ENCODE measurements at regions not wholly inside any gene's neighbourhood (a gene's known extent, or its start where the extent isn't known, plus 50 kb on each side); places are given as distances from the start of the nearest gene placed in this dataset.

DNA sequence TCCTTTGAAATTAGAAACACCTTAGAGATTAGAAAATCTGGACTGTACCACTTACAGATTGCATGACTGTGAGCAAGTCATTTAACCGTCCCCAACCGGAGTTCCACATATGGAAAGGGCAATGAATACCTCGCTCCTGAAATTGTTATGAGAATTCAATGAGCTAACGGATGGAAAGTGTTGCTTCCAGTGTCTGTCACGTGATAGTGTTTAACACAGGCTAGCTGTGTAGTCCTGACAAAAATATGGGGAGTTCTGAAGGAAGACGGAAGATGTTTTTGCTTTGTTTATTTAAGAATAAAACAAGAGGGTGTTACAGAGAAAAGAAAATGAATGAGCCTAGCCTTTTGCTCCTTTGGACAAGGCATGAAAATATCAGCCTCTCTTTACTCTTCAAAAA, 150.7 kb upstream of the SEMA6D start:
- no peak for DNase-seq

DNA sequence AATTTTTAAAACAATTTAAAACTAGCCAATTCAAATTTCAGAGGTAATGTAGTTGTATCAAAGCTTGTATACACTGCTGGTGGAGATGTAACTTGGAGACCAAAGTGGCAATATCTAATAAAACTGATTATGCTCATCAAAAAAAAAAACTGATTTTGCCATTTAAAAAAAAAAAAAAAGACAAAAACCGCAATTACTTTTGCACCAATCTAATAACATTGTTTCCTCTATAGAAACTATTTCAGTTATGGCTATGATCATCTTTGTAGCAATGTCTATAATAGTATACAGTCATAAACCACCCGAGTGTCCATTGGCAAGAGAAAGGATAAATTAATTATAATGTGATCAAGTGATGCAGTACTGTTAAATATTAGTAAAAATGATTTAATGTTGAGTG, 149.3 kb upstream of the SEMA6D start:
- no peak for DNase-seq

DNA sequence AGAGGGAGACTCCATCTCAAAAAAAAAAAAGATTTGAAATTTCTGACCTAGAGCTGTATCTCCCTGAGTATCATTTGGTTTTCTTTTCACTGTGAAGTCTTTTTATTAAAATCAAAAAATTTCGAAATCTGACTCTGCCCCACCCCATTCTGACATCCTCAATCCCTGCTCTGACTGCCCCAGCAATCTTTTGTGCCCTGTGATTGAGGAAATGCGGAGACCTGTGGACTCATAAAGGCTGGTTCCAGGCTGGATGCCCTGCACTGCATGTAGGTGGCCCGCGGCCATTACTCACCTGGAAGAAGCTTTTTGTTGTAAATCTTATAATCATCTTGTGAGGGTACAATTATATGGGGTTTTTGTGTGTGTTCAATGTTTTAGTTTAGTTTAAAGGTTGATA, 147.3 kb upstream of the SEMA6D start:
- no peak for DNase-seq

DNA sequence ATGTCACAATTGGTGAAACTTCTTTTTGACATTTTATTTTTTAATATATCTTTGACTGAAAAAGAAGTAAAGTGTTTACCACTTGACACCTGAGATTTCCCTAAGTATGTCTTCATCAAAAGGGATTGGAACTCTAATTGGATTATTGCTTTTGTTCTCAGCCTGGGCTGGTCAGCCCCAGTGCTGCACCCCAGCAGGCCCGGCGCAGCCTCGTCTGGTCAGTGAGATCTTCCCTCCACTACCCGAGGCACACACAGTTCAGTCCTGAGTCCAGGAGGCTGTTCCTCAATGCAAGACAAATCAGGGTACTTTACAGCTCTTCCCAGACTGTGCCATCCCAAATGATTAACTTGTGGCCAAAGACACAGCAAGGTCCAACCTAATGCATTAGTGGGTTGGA, 146.9 kb upstream of the SEMA6D start:
- DNase-seq = no peak

DNA sequence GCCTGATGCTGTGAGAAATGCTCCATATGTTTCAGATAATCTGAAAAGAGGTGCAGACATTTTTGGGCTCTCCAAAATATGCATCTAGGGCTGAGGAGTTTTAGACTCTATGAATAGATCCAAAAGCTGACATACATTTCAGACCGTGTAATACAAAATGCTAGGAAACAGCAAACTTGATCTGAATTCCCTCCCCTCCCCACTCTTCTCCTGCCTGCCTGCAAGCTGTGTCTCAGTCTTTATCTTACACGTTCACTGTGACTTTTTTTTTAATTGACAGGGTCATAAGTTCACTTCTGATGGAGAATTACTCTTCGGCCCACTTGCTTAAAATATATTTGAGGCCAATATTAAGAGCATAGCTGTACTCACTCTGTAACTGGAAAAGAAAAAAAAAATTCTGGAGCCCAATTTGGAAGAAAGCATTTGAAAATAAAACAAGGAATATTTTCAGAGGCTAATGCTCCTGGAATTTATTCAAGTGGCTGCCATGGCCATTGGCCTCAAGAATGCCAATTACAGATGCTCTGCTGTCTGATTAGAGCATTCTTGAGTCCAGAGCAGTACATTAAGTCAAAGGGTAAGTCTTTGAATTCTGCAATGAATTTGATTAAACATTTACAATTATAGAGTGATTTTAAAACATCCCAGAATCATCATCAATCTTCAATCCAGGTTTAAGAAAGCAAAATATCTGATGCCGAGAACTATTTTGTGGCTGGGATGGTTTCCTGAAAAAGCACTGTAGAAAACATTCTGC, 146.2 kb upstream of the SEMA6D start:
- no peak for DNase-seq

DNA sequence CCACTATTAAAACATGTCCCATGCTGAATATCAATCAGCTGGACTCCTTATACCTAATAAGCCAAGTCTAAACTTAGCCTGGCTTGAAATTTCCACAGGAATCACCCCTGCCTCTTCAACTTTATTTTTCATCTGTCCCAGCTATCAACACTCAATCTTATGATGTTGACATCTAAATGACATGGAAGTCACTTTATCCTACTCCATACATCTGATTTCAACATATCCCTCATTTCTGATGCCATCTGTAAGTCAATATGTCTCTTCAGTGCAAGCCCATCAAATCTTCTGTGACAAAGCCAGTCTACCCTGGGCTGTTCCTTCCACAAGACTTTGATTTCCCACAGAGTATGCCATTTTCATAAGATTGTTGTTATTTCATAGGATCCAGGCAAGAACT, 143.6 kb upstream of the SEMA6D start:
- no peak for DNase-seq

DNA sequence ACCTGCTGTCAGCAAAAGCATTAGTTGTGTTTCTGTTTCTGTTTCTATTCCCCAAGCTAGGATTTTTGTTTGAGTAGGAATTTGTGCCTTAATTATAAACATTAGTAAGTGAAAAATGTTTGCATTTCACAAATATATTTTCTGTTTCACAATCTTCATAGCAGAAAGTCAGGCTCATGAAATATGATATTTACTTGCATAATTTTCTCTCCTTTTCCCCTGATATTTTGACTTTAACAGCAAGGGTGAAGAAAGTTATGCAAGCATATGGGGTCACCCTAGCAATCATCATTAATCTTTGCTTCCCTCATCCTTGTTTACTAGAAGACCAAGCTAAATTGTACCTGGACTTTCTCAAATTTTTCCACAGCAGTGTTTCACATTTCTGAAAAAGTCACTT, 140.3 kb upstream of the SEMA6D start:
- no peak for DNase-seq

DNA sequence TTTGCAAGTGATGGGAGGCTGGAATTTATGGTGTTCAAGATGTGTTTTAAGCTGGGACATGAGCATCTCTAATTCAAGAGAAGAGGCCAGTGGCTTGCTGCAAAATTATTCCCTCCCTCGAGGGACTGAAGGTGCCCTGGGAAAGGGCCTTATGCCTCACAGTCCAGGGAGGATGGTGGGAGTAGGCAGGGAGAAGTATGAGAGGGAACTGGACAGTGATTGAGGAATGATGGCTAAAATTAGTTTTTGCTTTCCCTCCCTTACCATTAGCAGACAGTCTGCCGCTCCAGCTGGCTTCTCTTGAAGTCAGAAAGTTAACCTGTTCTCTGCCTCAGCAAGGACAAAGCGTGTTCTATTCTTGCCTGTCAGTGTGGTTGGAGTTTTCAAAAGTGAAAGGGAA, 139.8 kb upstream of the SEMA6D start:
- no peak for DNase-seq

DNA sequence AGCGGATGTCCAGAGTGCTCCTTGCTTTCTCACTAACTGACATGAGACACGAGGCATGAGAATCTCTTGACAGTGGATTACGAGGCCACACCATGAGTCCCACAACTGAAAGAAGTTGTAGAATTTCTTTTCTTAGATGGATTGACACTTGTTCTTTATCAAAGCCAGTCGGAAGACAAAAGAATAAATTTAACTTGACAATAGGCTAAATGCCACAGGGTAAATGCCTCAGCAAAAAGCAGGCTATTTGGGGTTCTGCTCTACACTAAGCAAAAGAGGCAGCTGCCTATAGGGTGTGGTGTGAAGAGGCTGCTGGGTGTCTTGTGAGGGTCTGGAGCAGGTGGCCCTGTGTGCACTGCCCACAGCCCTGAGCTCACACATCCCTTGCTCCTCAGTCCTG, 135.1 kb upstream of the SEMA6D start:
- DNase-seq = no peak

DNA sequence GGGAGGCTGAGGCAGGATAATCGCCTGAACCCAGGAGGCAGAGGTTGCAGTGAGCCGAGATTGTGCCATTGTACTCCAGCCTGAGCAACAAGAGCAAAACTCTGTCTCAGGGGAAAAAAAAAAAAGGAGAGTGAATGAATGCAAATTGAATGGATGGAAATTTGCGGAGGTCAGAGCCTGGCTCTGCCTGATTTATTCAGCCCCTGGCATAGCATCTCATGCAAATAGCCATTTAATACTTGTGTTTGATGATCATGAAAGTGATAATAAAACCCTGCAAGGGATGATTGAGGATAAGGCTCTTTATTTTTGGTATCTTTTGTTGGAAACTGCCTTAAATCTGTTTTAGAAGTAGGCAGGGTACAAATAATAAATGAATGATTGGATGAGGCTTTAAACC, 133.0 kb upstream of the SEMA6D start:
- no peak for DNase-seq

DNA sequence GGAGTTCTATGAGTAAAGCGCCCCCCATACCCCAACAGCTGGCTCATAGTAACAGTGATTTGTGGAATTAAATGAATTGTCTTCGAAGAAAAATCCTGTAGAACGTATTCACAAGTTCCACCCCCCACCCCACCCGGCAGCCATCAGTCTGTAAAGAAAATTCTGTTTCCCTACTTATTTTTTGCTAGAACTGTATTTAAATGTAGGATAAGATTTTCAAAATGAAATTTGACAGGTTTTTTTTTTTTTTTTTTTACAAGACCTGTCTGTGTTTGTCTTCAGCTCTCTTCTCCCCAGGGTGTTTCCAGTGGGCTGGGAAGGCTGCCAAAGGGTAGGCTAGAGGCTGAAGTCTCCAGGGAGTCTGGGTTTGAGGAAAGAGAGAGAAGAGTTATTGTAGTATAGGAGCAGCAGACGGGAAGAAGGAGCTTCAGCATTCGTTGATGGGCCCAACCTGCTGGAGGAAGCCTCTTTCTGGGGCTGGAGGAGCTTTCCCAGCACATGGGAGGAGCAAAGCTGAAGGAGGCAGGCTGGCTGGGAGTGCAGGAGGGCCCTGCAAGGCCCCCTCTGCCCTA, 130.6 kb upstream of the SEMA6D start:
- no peak for DNase-seq

DNA sequence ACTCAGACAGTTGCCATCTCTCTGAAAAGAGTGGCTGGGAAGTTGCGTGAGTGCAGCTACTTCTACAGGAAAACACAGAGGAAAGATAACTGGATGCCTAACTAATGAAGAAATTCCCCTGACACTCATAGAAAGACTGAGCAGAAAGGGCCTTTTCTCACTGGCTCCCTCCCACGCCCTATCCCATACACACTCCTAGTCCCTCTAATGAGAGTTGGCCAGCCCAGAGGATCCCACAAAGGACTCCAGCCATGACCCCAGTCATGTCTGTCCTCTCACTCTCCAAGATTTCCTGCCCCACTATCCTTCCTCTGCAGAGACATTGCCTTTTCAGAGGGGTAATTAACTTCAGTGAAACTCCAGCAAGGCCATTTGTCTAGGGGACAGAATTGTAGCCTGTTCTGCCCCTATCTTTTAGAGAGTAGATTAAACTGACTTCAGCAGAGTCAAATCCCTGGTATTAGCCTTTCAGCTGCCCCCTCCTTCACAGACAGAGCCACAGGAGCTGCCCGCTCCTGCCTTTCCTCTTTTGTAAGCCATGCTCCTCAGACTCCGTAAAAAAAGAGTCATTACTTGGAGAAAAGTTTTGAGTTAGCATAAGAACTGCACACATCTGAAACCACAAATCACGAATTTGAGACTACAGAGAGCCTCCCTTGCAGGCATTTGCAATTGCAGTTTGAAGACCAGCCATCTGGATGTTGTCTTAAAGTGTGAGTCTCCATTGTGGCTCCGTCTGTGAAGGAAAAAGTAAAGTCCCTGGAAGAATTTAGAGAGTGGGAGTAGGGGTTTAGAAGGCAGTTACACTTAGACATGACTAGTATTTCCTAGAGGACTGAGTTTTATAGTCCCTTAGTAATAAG, 129.1 kb upstream of the SEMA6D start:
- peak; percentile 46 for DNase-seq

DNA sequence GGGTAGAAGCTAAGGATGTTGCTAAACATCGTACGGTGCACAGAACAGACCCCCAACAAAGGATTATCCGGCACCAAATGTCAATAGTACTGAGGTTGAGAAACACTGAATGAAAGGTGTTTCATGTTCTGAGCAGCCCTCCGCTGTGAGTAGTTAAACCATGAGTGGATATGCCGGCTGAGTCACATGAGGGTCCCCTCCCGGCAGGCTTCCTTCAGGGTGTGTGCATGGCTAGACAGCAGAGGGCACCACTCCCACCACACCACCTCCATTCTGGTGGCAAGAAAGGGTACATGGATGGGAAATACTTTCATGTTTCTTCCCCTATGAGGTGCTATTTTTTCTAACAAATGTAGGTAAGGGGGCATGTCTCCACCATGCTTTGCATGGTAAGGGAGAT, 128.3 kb upstream of the SEMA6D start:
- no peak for DNase-seq

DNA sequence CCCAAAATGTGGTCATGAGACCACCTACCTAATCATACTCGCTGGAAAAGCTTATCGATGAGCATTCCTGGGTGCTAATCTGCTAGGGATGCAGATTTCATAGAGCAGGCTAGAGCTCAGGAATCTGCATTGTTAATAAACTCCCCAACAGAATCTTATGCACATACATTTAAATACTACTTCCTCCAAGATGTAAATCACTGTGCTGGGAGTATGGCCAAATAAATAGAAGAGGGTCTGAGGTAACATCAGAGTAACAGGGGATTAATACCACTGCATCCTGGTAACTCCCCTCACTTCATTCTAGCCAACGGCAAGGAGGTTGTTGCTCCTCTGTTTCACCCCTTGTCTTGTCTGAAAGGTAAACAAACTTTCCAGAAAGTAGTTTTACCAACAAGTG, 118.3 kb upstream of the SEMA6D start:
- DNase-seq = no peak

DNA sequence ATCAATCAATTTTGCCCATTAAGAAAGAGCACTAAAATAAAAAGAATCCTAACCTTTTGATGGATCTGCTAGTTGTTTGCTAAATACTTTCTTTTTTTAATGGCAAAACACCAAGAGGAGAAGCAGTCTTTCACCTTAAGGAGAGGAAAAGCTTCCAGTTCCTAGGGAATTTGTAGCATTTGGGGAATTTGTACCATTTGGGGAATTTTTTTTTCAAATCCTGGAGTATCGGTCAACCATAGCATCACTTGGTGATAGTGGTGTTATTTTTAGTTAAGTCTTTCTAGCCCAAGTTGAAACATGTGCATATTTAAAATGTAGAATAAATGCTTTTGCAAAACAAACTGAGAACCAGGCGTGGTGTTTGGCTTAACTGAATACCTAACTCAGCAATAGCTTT, 117.5 kb upstream of the SEMA6D start:
- no peak for DNase-seq

DNA sequence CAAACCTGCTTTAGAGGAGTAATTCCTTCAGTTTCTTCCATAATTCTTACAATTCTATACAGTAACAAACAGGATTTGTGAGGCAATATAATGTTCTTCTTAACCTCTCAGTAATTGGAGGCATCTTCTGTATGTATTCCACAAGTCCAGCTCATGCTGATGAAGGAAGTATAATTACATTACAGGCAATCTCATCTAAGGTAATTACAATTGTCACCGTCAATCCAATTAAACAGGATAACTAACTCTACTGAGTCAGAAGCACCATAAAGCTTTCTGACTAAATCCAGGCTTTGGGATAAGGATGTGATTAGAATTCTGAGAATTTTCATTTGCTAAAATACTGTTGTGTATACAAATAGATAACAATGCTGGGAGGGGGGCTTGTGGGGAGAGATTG, 115.2 kb upstream of the SEMA6D start:
- no peak for DNase-seq

DNA sequence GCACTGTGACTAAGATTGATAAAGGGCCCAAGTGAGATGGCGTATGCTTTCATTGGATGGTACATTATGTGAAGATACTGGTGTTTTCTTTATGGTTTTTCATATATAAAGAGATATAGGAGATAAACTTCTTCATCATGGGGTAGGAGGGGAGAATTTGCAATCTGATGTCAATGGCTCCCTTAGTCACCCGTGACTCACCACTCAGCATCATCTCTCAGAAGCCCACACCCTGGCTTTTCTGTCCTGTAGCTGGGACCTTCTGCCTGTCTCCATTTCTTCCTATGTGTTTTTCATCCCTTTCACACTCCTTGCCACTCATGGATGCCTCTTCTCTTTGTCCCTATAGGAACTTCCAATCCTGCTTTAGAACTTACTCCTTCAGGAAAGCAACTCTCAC, 114.3 kb upstream of the SEMA6D start:
- no peak for DNase-seq

DNA sequence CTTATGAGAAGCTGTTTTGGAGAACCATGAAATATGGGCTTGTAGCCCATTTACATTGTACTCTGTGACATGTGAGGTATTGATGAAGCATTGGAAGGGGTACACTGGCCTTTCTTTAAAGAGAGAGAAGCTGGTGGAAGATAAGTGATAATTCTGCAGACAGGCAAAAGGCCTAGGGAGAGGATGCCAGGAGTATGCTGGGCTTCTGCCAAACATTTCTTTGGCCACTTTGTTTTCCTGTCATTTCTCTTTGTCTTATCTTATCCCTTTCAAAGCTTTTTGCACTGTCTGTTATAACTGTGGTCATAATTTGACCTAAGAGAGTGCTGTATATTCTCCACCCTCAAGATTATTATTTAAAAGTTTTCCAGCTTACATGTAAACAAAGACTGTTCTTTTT, 109.6 kb upstream of the SEMA6D start:
- no peak for DNase-seq

DNA sequence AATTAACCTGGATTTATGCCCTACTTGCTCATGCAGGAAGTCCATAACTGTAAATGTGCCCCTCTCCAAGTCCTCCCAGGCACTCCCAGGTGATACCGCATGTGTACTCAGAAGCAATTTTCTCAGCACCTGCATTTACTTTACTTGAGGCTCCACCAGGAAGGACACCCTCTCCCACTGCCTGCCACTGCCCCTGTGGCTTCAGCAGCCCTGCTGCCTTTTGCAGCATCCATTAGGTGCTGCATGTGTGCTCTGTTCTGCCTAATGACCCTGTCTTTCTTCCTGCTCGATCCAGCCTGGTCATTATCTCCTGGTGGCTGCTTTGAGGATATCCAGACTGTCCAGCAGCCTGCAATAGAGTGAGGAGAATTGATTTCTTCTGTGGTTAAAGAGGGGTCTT, 107.6 kb upstream of the SEMA6D start:
- no peak for DNase-seq

DNA sequence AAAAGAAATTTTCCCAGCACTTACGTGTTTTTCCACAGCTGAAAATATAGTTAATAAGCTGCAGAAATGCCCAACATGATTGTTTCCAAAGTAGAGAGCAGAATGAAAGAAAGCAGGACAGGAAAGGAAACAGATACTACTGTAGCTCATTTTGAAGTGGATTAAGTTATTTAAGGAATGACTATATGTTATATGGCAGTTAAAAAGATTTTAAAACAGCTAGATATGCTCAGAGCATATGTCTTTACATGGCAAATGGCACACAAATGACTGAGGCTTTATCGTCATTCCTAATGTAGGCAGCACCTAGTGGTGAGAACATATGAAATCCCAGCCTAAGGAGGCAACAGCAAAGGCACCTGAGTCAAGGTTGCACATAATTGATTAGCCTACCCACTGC, 106.6 kb upstream of the SEMA6D start:
- no peak for DNase-seq

DNA sequence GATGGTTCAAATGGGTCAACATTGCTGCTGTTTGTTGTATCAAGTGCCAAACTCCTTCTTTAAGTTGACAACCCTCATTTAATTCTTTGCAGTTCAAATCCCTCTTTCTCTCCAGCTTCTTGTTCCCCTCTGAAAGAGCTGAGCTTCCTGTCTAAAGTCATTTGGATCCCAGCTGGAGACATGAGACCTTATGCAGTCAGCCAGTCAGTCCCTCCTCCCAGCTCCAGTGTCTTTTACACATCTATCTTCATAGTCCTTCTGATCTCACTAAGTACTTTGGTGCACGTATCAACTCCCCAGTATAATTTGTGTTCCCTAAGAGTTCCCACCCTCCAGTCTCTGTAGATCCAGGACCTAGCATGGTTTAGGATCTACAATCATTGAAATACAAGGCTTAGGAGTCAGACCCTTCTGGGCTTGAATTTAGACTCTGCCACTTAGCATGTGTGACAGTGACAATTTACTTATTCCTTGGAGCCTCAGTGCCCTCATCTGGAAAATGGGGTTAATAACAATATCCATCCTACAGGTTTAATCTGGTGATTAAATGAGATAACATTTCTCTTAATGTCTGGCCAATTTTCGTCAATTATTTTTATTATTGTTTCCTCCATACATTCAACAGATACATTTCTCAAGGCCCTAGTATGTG, 102.8 kb upstream of the SEMA6D start:
- peak; percentile 12 for DNase-seq

DNA sequence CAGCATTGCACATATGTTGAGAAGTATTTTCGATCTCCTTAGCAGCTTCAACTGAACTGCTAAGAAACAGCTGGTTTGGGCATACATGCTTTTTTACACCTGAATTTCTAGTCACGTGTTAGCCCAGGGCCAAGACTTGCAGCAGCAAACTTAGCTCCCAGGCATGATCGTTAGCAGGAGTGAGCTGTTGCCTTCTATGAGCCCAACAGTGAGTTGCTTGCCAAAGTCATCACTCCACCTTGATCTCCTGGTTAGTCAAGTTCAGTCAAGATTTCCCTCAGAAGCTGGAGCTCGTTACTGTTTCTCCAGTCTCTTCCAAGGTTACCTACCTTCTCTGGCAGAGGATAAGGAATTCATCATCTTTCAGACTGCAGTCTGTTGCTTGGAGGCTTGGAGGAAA, 100.4 kb upstream of the SEMA6D start:
- DNase-seq = no peak

DNA sequence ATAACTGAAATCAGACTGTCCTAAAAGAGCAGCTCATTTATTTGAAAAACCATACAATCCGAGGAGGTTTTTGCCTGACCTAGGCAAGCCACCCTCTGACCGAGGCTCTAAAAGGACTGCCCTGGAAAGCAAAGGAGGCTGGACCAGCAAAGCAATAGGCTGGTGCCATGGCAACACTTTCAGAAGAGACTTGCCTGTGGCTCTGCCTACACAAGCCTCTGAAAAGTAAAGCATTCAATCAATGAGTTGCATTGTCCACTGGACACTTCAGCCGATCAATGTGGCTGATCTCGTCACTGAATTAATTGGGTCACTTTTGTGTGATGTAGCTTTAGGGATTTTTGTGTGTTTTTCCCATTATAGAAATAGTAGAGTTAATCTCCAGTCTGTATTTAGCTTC, 99.1 kb upstream of the SEMA6D start:
- DNase-seq = no peak
